Epithelial cell of esophagus (primary cell): ENCODE measurements at regions not wholly inside any gene's neighbourhood (a gene's known extent, or its start where the extent isn't known, plus 50 kb on each side); places are given as distances from the start of the nearest gene placed in this dataset.

Source experiments
- DNase-seq: peaks from one replicate; pipeline ENCODE4 v3.0.0; 2010; ENCODE audit warnings: low read depth
- H3K4me3 ChIP-seq: 2 replicates; pipeline ENCODE4 v1.5.1; 2011; ENCODE audit warnings: mild to moderate bottlenecking, low read length, control low read depth
- CTCF ChIP-seq: IDR thresholded peaks from 2 replicates; pipeline ENCODE4 v1.5.1; 2011; ENCODE audit warnings: low read depth, mild to moderate bottlenecking, low read length, control low read depth, inconsistent platforms; ENCODE audit not compliant: insufficient read depth; ENCODE audit errors: missing control alignments

- TF ChIP-seq CTCF: no peak
- no peak for DNase-seq
- no peak overlapping the region for H3K4me3 ChIP-seq
Observed at GRCh38 chrX:39414290-39414854, 613.1 kb downstream of the MID1IP1 start.

- H3K4me3 ChIP-seq: no peak overlapping the region
- TF ChIP-seq CTCF: no peak
- no peak for DNase-seq
Observed at GRCh38 chrX:39416547-39417260, 615.4 kb downstream of the MID1IP1 start.

GRCh38 chrX:39418254-39418704 lies 617.0 kb downstream of the MID1IP1 start:
- no peak for TF ChIP-seq CTCF
- H3K4me3 ChIP-seq: no peak overlapping the region
- no peak for DNase-seq

- no peak overlapping the region for H3K4me3 ChIP-seq
- DNase-seq: no peak
- TF ChIP-seq CTCF: no peak
Observed at GRCh38 chrX:39418731-39419638, 617.7 kb downstream of the MID1IP1 start.

- DNase-seq: no peak
- no peak for TF ChIP-seq CTCF
- H3K4me3 ChIP-seq: no peak overlapping the region
Observed at GRCh38 chrX:39421006-39421405, 619.7 kb downstream of the MID1IP1 start.

- no peak for DNase-seq
- H3K4me3 ChIP-seq: no peak overlapping the region
- TF ChIP-seq CTCF: no peak
Observed at GRCh38 chrX:39425124-39425806, 624.0 kb downstream of the MID1IP1 start.
